PFSK-1 (cell line): ENCODE measurements at regions not wholly inside any gene's neighbourhood (a gene's known extent, or its start where the extent isn't known, plus 50 kb on each side); places are given as distances from the start of the nearest gene placed in this dataset.

ENCODE experiments used
- FOXP2 ChIP-seq: optimal IDR thresholded peaks from 2 replicates; pipeline ENCODE3; 2011; ENCODE audit warnings: borderline replicate concordance, control low read depth, inconsistent platforms; ENCODE audit not compliant: insufficient read depth; ENCODE audit errors: extremely low read length, extremely low read depth
- POLR2AphosphoS5 ChIP-seq: IDR thresholded peaks from 2 replicates; pipeline ENCODE4 v1.6.1; 2012; ENCODE audit warnings: low read depth, mild to moderate bottlenecking, control low read depth, low read length, moderate library complexity
- REST ChIP-seq, 2 experiments: IDR thresholded peaks; 2 replicates each; pipeline versions ENCODE4 v1.6.1 to v1.8.0; 2011 to 2012; ENCODE audit warnings: low read depth in 2 of 2, low read length in 2 of 2, control low read depth in 1 of 2, inconsistent platforms in 1 of 2, mild to moderate bottlenecking in 1 of 2, moderate library complexity in 1 of 2; ENCODE audit not compliant: insufficient read depth in 1 of 2
- SIN3A ChIP-seq: IDR thresholded peaks from 2 replicates; pipeline ENCODE4 v1.6.1; 2012; ENCODE audit warnings: mild to moderate bottlenecking, low read length, moderate library complexity, borderline replicate concordance; ENCODE audit not compliant: insufficient read depth
- TAF1 ChIP-seq: IDR thresholded peaks from 2 replicates; pipeline ENCODE4 v1.6.1; 2012; ENCODE audit warnings: low read length, control low read depth, borderline replicate concordance; ENCODE audit not compliant: insufficient read depth

- no peak for TF ChIP-seq REST (IDR thresholded peaks at IDR 0.05; ENCODE audit: insufficient read depth in 1 of 2, low read depth in 2 of 2, low read length in 2 of 2)
- no peak for TF ChIP-seq POLR2AphosphoS5
- TF ChIP-seq TAF1: no peak
- no peak for TF ChIP-seq SIN3A
- TF ChIP-seq FOXP2: no peak
These were observed 1599.2 kb downstream of the EFNB2 start for GRCh38 chr13:104936304-104936703.
